Activated CD4-positive, alpha-beta T cell treated with anti-CD3 and anti-CD28 coated beads for 4 hours (primary cell): ENCODE measurements at regions not wholly inside any gene's neighbourhood (a gene's known extent, or its start where the extent isn't known, plus 50 kb on each side); places are given as distances from the start of the nearest gene placed in this dataset.
"Not testable (repeated sequence)": the region's sequence is repeated elsewhere in the genome, so short reads cannot be mapped to it uniquely, and the experiment has no call there.

Experiments used
- DNase-seq, 2 donors: peaks; one replicate each; pipeline ENCODE4 v3.0.0-alpha.2; 2020

DNA sequence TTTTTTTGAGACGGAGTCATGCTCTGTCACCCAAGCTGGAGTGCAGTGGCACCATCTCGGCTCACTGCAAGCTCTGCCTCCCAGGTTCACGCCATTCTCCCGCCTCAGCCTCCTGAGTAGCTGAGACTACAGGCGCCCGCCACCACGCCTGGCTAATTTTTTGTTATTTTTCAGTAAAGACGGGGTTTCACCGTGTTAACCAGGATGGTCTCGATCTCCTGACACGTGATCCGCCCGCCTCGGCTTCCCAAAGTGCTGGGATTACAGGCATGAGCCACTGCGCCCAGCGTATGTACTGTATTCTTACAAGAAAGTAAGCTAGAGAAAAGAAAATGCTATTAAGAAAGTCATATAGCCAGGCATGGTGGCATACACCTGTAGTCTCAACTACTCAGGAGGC lies 84.8 kb upstream of the CMC1 start:
- DNase-seq = not testable (repeated sequence)

DNA sequence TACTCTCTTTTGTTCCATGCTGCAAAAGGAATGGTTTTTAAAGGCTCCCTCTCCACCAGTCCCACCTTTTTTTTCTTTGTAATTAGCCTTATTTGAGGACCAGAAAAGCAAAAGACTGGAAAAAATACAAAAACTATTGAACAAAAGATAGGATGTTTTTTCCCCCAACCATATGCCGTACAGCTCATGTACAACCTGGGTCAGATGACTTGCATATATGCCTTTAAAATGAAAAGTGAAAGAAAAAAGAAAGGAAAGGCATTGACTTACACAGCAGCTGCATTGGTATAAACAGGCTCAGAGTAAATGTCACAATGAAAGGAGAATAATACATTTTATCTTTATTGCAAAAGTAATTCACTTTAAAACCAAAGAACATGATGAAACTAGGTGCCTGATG lies 69.5 kb upstream of the CMC1 start:
- DNase-seq = no peak

DNA sequence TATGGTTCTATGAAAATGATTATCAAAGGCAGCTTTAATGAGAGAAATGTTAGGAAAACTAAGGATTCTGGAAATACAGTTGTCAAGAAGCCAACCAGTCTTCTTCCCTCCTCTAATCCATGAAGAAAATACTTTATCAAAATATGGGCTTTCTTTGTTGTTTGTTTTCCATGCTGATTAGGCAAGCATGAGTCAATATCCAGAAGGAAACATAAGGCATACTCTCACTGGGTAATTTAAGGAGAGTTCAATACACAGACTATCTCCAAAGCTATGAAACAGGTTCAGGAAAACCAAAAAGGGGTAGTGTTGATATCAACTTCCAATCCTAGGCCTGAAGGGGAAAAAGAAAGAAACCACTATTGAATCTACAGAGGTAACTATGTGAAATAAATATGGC lies 68.7 kb upstream of the CMC1 start:
- no peak for DNase-seq

DNA sequence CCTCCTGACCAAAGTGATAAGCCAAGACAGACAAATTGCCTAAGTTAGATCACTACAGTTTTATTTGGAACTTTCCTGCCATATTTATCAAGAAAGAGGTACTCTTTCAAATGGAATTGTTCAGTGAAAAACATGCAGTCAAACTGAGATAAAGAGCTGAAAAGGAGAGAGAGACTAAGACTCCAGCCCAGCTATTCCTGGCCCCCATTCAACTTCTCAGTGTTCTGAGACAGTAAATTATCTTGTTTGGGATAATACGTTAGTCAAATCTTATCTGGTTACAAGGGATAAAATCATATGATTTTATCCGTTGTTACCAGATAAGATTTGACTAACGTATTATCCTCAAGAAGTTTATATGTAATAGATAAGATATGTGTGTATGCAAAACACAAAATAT lies 67.6 kb upstream of the CMC1 start:
- DNase-seq = no peak

DNA sequence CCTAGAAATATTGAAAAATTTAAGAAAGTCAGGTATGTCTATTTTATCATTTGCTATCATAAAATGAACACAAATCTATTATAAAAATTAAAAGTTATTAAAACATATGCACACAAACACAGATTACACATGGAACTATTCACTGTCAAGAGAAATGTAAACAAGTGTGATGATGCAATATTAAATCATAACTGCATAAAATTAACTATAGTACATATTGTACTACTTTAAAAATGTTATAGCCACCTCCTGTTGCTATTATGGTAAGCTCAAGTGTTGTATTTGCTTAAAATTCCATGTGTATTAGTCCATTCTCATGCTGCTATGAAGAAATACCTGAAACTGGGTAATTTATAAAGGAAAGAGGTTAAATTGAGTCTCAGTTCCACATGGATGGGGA lies 54.7 kb upstream of the CMC1 start:
- DNase-seq = no peak

DNA sequence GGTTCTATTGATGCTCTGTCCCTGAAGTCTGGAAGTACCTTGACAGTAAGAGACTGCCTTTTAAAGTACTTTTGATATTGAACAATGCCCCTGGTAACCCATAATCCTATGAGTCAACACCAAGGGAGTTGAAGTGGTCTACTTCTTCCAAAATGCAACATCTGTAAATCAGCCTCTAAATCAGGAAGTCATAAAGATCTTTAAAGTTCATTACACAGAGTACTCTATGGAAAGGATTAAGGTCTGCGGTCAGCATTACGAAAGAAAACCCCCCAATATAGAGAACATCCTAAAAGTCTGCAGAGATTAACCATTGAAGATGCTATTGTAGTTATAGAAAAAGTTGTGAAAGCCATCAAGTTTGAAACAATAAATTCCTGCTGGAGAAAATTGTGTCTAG lies 52.7 kb upstream of the CMC1 start:
- no peak for DNase-seq

DNA sequence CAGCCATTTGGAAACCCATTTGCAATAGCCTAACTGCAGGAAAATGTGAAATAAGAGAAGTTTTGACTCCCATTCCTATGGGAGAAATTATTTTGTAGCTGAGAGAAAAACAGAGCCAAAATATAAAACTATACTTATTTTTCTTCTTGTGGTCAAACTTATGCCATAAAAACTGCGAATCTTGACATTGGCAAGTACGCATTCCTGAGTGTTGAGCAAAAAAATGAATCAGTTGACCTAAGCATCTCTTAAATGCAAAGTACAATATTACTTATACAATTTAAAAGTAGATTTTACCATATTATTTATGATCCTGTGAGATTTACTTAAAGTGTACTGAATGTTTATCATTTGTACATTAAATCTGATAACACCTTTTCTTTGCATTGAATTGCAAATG lies 50.1 kb upstream of the CMC1 start:
- no peak for DNase-seq
